Thyroid gland (tissue), 4 donors: ENCODE measurements at regions not wholly inside any gene's neighbourhood (a gene's known extent, or its start where the extent isn't known, plus 50 kb on each side); places are given as distances from the start of the nearest gene placed in this dataset.

ENCODE experiments used
- DNase-seq, 2 donors: peaks; one replicate each; pipeline ENCODE4 v3.0.0-alpha.2; 2019
- H3K27ac ChIP-seq, 3 donors: fragments of 200-600 bp; sonication (generic); 1 replicate in 2 of 3; 2 replicates in 1 of 3; pipeline ENCODE4 v1.5.1; 2016 to 2019; ENCODE audit warnings: mild to moderate bottlenecking in 1 of 3, moderate library complexity in 1 of 3
- H3K27me3 ChIP-seq: fragments of 200-600 bp; sonication (generic); one replicate; pipeline ENCODE4 v1.5.1; 2019
- H3K36me3 ChIP-seq, 2 donors: fragments of 200-600 bp; sonication (generic); one replicate each; pipeline ENCODE4 v1.5.1; 2016 to 2019
- H3K4me1 ChIP-seq, 2 donors: fragments of 200-600 bp; sonication (generic); one replicate each; pipeline ENCODE4 v1.5.1; 2017 to 2019
- H3K4me3 ChIP-seq, 3 donors: fragments of 200-600 bp; sonication (generic); replicated peaks in 1 of 3; 1 replicate in 2 of 3; 2 replicates in 1 of 3; pipeline ENCODE4 v1.5.1; 2016; ENCODE audit warnings: mild to moderate bottlenecking in 1 of 3
- H3K9me3 ChIP-seq: fragments of 200-600 bp; sonication (generic); one replicate; pipeline ENCODE4 v1.5.1; 2017
- POLR2A ChIP-seq, 2 donors: fragments of 450-650 bp; IDR thresholded peaks; one replicate each; pipeline ENCODE4 v1.6.1; 2017; ENCODE audit warnings: antibody characterized with exemption in 2 of 2, mild to moderate bottlenecking in 2 of 2, moderate library complexity in 1 of 2
- WGBS, 2 donors: methylation state at CpG; one replicate each; pipeline ENCODE4 v1.1.5; 2017; 5-methylcytosine and 5-hydroxymethylcytosine counted together
- intact Hi-C: fragments of 100-400 bp; cut with DNase I; formaldehyde crosslinking; loops from one replicate; pipeline ENCODE4 v1.15.1; 2023
- TF ChIP-seq, protein P1 (sequence below), 6 experiments: fragments of 200-600 bp in 3 of 6; fragments of 450-650 bp in 3 of 6; sonication (generic) in 3 of 6; IDR thresholded peaks; one replicate each; pipeline ENCODE4 v1.5.1; 2016 to 2019; ENCODE audit warnings: antibody characterized with exemption in 6 of 6, mild to moderate bottlenecking in 2 of 6, inconsistent platforms in 1 of 6, moderate library complexity in 1 of 6

DNA sequence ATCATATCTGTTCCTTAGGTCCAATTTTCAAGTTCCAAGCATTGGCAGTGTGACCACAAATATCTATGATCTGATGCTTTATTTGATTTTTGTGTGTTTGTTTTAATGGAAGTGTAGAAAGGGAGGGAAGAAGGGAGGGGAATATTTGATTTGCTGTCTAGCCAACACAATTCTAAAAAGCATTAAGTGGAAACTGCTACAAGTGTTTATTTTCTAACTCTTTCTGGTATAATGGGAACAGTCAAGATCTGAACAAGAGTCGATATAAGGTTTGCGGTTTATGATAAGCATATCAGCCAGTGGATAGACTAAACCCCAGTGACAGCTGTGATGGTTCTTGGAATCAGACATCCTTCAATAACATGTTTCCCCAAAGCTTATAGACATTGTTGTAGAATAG is 267.8 kb upstream of the SNX7 start:
- no peak overlapping the region for H3K27ac ChIP-seq
- H3K4me3 ChIP-seq: no peak overlapping the region
- H3K9me3 ChIP-seq: no peaks in the 10 kb centered on the region
- DNase-seq: no peak
- no peaks in the 10 kb centered on the region for H3K36me3 ChIP-seq
- intact Hi-C loops: no loop called here
- no peak for TF ChIP-seq POLR2A (IDR thresholded peaks at IDR 0.05)
- TF ChIP-seq, protein P1, sequence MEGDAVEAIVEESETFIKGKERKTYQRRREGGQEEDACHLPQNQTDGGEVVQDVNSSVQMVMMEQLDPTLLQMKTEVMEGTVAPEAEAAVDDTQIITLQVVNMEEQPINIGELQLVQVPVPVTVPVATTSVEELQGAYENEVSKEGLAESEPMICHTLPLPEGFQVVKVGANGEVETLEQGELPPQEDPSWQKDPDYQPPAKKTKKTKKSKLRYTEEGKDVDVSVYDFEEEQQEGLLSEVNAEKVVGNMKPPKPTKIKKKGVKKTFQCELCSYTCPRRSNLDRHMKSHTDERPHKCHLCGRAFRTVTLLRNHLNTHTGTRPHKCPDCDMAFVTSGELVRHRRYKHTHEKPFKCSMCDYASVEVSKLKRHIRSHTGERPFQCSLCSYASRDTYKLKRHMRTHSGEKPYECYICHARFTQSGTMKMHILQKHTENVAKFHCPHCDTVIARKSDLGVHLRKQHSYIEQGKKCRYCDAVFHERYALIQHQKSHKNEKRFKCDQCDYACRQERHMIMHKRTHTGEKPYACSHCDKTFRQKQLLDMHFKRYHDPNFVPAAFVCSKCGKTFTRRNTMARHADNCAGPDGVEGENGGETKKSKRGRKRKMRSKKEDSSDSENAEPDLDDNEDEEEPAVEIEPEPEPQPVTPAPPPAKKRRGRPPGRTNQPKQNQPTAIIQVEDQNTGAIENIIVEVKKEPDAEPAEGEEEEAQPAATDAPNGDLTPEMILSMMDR (IDR thresholded peaks at IDR 0.05): no peak
- H3K27me3 ChIP-seq: no peaks in the 10 kb centered on the region
- WGBS, 2 donors: 61 to 83% methylated on average over 2 of the region's 2 CpGs
- no peaks in the 10 kb centered on the region for H3K4me1 ChIP-seq

DNA sequence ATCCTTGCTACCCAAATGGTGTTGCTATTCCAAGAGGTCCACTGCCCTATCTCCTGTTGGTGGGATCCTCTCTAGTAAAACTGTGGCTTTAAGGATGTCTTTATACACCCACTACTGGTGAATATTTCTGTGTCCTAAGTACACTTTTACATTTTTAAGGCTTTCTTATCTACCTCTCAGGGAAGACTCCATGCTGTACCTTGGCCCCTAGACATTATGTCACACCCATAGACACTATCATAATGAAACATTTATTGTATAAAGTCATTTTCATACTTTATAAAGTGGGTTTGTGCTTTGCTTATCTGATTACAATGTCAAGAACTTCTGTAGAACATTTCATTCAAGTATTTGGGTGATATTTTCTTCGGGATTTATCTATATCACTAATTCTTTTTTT is 270.3 kb upstream of the SNX7 start:
- no peaks in the 10 kb centered on the region for H3K9me3 ChIP-seq
- intact Hi-C loops: no loop called here
- TF ChIP-seq POLR2A (IDR thresholded peaks at IDR 0.05): no peak
- TF ChIP-seq, protein P1 (IDR thresholded peaks at IDR 0.05): no peak
- no peaks in the 10 kb centered on the region for H3K36me3 ChIP-seq
- H3K4me3 ChIP-seq: no peak overlapping the region
- H3K27me3 ChIP-seq: no peaks in the 10 kb centered on the region
- H3K27ac ChIP-seq: no peak overlapping the region
- WGBS, 2 donors: 88 to 90% methylated on average over 1 of the region's 1 CpG
- H3K4me1 ChIP-seq: no peaks in the 10 kb centered on the region
- no peak for DNase-seq

DNA sequence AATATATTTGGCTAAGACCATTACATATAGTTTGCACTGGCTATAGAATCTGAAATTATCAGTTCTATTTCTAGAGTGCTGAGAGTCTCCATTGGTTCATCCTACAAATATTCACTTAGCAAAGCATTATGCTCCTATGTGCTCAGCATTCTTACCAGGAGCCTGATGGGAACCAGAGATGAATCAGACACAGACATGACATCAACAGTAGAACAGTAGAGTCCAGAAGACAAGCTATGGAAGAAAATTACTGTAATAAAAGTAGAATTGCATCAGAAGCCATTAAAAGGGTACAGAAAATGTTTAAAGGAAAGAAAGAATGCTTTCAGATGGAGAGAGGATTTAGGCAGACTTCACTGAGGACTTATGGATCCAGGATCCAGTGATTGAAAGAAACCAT is 271.7 kb upstream of the SNX7 start:
- H3K4me1 ChIP-seq: no peaks in the 10 kb centered on the region
- no peaks in the 10 kb centered on the region for H3K36me3 ChIP-seq
- TF ChIP-seq, protein P1 (IDR thresholded peaks at IDR 0.05): no peak
- no peak for TF ChIP-seq POLR2A (IDR thresholded peaks at IDR 0.05)
- H3K9me3 ChIP-seq: no peaks in the 10 kb centered on the region
- DNase-seq: no peak
- H3K4me3 ChIP-seq: no peak overlapping the region
- intact Hi-C loops: no loop called here
- H3K27me3 ChIP-seq: no peaks in the 10 kb centered on the region
- no peak overlapping the region for H3K27ac ChIP-seq

DNA sequence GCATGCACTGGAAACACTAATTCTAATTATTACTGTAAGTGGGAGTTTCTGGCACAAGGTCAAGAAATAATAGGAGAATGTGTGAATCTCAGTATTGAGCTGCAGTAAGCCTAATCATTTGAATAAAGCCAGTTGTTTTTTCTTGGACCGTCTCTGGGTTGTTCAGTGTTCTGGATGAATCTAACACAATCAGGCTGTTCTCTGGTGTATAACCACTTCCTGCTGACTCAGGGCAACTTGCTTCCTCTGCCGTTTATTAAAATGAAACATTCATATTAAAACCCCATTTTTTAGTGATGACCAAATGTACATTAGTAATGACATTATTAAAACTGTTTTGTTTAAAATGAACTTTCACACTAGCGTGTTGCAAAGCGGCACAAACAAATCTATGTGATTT is 273.1 kb upstream of the SNX7 start:
- no peaks in the 10 kb centered on the region for H3K36me3 ChIP-seq
- TF ChIP-seq, protein P1 (IDR thresholded peaks at IDR 0.05): no peak
- no peak for TF ChIP-seq POLR2A (IDR thresholded peaks at IDR 0.05)
- H3K9me3 ChIP-seq: no peaks in the 10 kb centered on the region
- 47 to 48% methylated on average over 4 of the region's 4 CpGs for WGBS, 2 donors
- DNase-seq: no peak
- no peaks in the 10 kb centered on the region for H3K27me3 ChIP-seq
- H3K27ac ChIP-seq: no peak overlapping the region
- intact Hi-C loops: no loop called here
- no peak overlapping the region for H3K4me3 ChIP-seq
- no peaks in the 10 kb centered on the region for H3K4me1 ChIP-seq

DNA sequence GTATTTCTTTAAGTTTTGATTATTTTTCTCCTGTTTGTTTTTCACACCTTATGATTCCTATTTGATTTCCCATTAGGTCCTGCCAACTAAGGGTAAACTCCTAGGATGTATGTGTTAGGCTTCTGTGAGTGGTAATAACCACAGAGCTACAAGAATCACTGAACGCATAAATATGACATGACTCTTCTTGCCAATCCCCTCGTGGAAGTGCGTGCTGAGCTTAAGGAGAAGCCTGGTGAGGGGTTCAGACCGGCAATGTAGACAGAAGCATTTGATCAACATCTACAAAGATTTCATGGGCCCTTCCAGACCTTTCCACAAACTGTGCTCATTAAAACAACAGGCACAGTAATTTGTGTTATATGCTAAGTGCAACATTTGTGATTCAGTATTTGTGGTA is 273.8 kb upstream of the SNX7 start:
- no peak overlapping the region for H3K27ac ChIP-seq
- 83 to 85% methylated on average over 4 of the region's 4 CpGs for WGBS, 2 donors
- no peak for TF ChIP-seq POLR2A (IDR thresholded peaks at IDR 0.05)
- TF ChIP-seq, protein P1 (IDR thresholded peaks at IDR 0.05): no peak

More for the DNA sequence above, 273.8 kb upstream of the SNX7 start:
- intact Hi-C loops: no loop called here
- H3K4me3 ChIP-seq: no peak overlapping the region
- no peaks in the 10 kb centered on the region for H3K36me3 ChIP-seq
- H3K9me3 ChIP-seq: no peaks in the 10 kb centered on the region
- H3K4me1 ChIP-seq: no peaks in the 10 kb centered on the region
- no peak for DNase-seq
- no peaks in the 10 kb centered on the region for H3K27me3 ChIP-seq
